ENCODE measurements at regions not wholly inside any gene's neighbourhood (a gene's known extent, or its start where the extent isn't known, plus 50 kb on each side); places are given as distances from the start of the nearest gene placed in this dataset.
"Not testable (repeated sequence)": the region's sequence is repeated elsewhere in the genome, so short reads cannot be mapped to it uniquely, and the experiment has no call there.

- DNase-seq (ENCODE audit: low read depth in 3 of 3, low spot score in 2 of 3), result no peak
Measured at GRCh38 chr6:156616495-156616894, 160.7 kb upstream of the ARID1B start.

- no peak for DNase-seq (ENCODE audit: low read depth in 3 of 3, low spot score in 2 of 3)
Measured at GRCh38 chr6:156613996-156614395, 163.2 kb upstream of the ARID1B start.

DNA sequence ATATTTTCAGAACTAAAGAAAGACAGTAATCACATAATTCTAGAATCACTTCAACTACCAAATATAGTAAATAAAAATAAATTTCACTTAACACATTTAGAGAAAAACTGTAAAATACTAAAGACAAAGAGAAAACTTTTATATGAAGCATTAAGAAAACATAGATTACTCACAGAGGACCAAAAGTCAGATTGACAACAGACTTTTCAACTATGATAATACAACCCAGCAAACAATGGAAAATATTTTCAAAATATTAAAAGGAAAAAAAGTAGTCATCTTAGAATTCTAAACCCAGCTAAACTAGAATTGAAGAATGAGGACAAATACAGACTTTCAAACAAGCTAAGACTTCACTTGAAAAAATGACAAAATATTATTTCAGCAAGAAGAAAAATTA lies 164.8 kb upstream of the ARID1B start:
- no peak for DNase-seq (ENCODE audit: low read depth in 3 of 3, low spot score in 2 of 3)

DNA sequence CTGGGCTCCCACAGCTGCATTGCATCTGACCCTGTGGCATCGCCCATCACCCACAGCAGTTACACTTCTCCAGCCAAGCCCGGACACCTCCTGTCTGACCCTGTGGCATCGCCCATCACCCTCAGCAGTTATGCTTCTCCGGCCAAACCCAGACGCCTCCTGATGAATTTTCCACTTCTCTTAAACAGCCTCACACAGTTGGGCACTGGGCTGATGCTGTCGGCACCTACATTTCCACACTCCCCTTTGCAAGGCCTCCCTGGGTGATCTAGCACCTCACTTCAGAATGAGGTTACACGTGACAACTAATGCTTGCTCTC lies 175.2 kb upstream of the ARID1B start:
- DNase-seq (ENCODE audit: low read depth in 3 of 3, low spot score in 2 of 3), result no peak

DNA sequence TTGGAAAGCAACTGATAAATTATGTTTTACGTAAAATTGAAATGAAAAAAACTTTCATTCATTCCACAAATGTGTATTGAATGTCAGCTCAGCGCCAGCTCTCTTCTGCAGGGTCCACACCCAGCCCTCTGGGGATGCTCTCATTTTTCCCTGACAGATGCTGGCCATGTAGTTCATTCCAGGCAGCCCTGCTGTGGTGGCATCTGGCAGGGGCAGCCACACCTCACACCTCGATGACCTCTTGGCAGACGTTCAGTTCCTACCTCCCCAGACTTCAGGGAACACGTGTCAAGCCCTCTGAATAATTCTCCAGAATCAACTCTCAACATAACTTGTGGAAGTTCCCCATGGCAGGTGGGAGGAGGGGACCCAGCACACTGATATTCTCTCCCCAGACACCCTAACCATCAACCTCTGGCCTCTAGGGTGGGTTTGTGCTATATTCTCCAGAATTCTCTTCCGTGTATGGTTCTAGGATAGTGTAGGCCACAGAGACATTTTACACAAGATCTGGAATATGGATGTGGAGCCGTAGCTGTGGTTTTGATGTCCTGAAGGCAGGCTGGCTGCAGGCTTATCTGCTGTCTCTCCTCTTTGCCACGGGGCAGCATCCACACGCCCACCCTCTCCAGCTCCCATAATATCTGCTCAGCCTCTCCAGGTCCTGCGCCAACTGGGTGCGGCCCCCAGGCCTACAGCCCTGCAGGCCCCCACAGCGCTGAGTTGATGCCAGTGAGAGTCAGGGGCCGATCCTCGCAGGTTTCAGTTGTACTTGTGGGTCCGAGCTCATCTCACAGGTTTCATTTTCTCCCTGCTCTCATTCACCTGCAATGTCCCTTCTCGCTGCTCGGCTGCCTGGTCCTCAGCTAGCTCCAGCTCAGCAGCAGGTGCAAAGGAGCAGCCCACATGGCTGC lies 175.8 kb upstream of the ARID1B start:
- no peak for DNase-seq (ENCODE audit: low read depth in 3 of 3, low spot score in 2 of 3)

DNA sequence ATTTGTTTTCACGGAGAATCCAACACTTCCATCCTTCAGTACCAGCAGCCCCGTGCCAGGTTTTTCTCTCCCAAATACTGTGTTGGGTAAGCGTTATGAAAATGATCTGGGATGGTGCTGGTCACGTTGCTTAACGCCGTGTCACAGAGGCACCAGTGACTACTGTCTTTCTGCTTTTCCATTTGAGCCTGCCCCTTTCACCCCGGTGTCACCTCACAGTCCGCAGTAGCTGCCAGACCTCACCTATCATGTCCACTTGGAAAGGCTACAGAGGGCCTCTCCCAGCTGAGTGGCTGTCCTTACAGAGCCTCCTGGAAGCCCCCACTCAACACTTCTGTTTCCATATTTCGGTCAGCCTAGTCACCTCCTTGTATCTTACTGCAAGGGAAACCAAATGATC lies 176.5 kb upstream of the ARID1B start:
- no peak for DNase-seq (ENCODE audit: low read depth in 3 of 3, low spot score in 2 of 3)

- no peak for DNase-seq (ENCODE audit: low read depth in 3 of 3, low spot score in 2 of 3)
Measured at GRCh38 chr6:156599978-156600590, 177.1 kb upstream of the ARID1B start.

GRCh38 chr6:156599366-156599765 lies 177.8 kb upstream of the ARID1B start:
- DNase-seq (ENCODE audit: low read depth in 3 of 3, low spot score in 2 of 3), result no peak

DNA sequence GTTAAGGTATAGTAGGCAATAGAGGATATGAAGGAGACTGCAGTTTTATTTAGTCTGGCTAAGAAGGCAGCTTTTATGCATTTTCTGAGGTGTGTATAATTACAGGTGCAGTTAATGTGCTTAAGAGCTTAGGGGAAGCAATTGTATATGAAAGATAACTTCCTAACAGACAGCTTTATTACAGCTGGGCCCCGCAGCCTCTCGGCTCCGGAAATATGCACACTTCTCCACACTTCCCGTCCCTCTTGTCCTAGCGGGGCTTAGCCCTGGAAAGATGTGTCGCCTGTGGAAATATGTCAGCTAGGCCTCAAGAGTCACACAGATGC lies 178.4 kb upstream of the ARID1B start:
- no peak for DNase-seq (ENCODE audit: low read depth in 3 of 3, low spot score in 2 of 3)

DNA sequence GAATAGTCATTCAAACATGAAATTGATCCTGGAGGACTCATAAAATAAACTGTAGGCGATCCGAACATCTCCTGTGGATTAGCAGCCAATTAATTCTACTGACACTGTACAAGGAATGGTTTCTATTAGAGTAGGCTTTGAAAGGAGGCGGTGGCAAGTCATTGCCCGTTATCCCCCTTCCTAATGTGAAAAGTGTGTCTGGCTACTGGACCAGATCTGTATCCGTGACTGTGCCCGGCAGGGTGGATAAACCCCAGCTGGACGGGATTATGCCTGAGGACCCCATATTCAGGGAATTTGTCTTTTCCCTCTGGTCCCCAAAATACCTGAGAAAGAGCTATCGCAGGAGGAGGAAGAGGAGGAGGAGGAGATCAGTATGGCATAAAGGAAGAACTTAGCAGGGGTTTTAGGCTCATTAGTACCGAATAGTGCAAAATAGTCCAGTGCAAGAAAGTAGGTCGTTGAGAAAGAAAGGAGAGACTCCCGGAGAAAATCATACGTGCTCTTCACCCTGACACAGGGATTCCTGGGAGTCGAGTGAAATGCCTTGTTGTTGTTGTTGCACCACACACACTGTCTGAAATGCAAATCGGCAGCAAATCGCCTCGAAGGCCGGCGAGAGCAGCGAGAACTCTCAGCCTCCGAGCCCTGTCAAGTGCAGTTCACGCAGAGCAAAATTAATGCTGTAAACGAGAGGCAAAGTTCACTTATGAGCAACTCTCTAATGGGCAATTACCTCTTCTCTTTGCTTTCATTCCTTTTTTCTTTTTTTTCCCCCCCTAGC lies 178.9 kb upstream of the ARID1B start:
- no peak for DNase-seq (ENCODE audit: low read depth in 3 of 3, low spot score in 2 of 3)

DNA sequence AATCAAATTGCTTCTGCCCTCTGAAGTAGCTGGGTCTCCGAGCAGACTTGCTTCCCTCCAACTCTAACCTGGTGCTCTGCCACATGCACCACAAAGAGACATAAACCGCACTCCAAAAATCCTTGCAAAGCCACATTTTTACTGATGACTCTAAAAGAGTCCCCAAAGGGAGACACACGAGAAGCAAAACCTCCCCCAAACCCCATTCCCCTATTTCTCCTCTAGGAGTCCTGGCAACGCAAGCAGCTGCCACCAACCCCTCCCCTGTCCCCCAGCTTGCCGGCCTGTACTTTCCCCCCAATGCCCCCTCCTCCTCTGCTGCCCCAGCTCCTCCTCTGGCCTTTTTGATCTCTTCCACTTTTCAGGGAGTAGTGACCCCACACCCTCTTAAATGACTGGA lies 180.1 kb upstream of the ARID1B start:
- no peak for DNase-seq (ENCODE audit: low read depth in 3 of 3, low spot score in 2 of 3)

- DNase-seq (ENCODE audit: low read depth in 3 of 3, low spot score in 2 of 3), result no peak
Measured at GRCh38 chr6:156595476-156595875, 181.7 kb upstream of the ARID1B start.

DNA sequence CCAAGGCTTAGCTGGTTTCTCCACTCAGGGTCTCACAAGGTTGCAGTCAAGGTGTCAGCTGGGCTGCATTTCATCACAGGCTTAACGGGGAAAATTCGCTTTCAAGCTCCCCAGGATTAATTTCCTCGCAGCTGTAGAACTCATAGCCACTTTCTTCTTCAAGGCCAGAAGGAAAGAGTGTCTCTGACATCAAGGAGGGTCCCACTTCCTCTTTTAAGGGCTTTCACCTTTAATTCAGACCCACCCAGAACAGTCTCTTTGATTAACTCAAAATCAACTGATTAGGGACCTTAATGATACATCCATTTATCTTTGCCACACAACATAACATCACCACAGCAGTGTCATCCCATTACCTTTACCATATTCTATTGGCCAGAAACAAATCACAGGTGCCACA lies 183.3 kb upstream of the ARID1B start:
- no peak for DNase-seq (ENCODE audit: low read depth in 3 of 3, low spot score in 2 of 3)

DNA sequence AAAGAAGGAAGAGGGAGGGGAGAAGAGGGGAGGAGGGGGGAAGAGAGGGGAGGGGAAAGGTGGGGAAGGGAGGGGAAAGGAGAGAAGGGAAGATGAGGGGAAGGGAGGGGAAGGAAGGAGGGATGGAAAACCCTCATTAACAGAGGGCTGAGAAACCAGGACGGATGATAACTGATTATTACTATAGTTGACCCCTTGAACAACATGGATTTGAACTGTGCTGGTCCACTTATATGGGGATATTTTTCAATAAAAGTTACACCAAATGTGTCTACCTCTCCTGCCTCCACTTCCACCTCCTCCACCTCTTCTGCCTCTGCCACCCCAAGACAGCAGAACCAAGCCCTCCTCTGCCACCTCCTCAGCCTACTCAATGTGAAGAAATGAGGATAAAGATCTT lies 184.1 kb upstream of the ARID1B start:
- DNase-seq (ENCODE audit: low read depth in 3 of 3, low spot score in 2 of 3), result no peak

DNA sequence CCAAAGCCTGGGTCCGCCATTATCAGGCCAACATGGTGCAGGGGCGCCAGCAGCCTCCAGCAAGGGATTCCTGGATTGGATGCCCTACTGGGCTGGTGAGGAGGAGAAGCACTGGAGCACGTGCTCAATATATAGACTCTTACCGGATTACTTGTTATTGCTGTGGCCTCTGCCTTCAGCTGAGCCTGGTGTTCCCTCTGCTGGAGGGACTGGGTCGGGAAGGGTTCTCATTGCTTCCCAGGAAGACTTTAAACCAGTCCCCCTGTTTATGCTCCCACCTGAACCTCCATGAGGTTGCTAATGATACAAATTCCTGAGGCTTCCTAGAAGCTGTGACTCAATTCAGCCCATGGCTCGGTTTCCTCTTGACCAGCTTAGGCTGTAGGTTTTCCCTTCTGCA lies 186.7 kb upstream of the ARID1B start:
- no peak for DNase-seq (ENCODE audit: low read depth in 3 of 3, low spot score in 2 of 3)

GRCh38 chr6:156589281-156589680 lies 187.9 kb upstream of the ARID1B start:
- DNase-seq (ENCODE audit: low read depth in 3 of 3, low spot score in 2 of 3), result no peak

DNA sequence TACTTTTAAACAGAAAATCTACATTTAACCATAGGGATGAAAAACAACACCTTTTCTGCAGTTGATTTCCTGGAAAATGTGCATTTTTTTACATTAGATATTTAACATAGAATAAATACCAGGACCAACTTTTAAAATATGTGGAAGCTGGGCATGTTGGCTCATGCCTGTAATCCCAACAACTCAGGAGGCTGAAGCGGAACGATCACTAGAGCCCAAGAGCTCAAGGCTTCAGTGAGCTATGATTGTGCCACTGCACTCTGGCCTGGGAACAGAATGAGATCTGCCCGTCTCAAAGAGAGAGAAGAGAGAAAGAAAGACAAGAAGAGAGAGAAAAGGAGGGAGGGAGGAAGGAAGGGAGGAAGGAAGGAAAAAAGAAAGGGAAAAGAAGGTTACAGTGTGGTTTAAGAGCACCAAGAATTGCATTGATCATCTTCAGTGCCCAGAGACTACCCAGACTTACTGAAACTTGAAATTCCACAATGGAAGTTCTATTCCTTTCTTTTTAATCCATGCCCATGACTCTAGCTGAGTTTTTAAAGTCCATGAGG lies 189.4 kb upstream of the ARID1B start:
- DNase-seq (ENCODE audit: low read depth in 3 of 3, low spot score in 2 of 3), result no peak

GRCh38 chr6:156587071-156587470 lies 190.1 kb upstream of the ARID1B start:
- no peak for DNase-seq (ENCODE audit: low read depth in 3 of 3, low spot score in 2 of 3)

DNA sequence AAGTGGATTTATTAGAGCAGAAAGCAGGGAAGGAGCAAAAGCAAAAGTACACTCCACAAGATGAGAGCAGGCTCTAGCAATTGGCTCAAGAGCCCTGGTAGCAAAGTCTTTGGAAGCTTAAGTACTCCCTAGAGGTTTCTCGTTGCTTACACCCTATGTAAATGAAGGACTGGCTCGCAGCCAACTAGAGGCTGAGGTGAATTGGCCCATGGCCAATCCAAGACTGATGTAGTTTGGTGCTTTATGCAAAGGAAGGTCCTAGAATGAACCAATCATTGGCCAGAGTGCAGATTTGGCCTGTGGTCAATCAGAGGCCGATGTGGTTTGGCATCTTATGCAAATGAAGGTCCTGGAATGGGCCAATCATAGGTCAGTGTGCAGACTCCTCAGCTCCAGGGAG lies 191.3 kb upstream of the ARID1B start:
- no peak for DNase-seq (ENCODE audit: low read depth in 3 of 3, low spot score in 2 of 3)

DNA sequence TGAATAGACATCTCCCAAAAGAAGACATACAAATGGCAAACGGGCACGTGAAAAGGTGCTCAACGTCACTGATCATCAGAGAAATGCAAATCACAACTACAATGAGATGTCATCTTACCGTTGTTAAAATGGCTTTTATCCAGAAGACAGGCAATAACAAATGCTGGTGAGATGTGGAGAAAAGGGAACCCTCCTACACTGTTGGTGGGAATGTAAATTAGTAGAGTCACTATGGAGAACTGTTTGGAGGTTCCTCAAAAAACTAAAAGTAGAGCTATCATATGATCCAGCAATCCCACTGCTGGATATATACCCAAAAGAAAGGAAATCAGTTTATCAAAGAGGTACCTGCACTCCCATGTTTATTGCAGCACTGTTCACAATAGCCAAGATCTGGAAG lies 193.1 kb upstream of the ARID1B start:
- DNase-seq (ENCODE audit: low read depth in 3 of 3, low spot score in 2 of 3), result not testable (repeated sequence)

DNA sequence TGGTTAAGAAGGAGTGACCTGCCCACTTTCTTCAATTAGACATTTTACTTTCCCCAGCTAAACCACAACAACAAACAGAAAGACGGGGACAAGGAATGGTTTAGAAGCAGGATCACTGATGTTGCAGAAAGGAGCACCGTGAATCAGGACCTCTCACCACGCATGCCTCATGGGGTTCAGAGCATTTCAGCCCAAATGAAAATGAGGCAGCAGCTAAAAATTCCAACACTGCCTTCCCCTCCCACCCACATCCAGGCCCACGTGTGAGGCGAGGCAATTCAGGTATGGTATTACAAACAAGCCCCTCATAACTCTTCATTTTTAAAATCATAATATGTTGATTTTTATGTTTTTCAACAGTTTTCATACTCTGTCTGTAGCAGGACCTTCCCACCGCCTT lies 194.1 kb upstream of the ARID1B start:
- no peak for DNase-seq (ENCODE audit: low read depth in 3 of 3, low spot score in 2 of 3)
